SHP77 (cell line): ENCODE measurements at regions not wholly inside any gene's neighbourhood (a gene's known extent, or its start where the extent isn't known, plus 50 kb on each side); places are given as distances from the start of the nearest gene placed in this dataset.
A peak's percentile ranks its signal among the peaks of the same experiment; 100 is the strongest.

Source experiments
- DNase-seq, 2 experiments: peaks; one replicate each; lab custom pipeline; 2025; lab: John Stamatoyannopoulos, UW

DNA sequence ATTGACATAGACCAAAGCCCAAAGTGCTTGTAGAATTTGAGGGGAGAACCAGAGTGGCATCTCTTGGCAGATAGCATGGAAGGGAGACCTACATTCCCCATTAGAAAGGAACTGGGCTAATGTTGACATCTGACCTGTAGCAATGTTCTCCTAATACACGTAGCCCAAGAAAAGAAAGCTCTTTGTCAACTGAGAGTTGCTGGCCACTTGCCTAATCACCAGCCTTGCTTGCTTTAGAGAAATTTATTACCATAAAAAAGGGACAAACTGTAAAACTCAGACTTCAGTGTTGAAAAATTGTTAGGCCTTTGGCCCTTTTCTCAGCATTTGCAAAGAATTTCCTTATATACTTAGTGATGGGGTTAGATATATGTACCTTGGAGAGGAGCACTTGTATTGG lies 777.5 kb downstream of the MAFB start:
- DNase-seq: no peak

DNA sequence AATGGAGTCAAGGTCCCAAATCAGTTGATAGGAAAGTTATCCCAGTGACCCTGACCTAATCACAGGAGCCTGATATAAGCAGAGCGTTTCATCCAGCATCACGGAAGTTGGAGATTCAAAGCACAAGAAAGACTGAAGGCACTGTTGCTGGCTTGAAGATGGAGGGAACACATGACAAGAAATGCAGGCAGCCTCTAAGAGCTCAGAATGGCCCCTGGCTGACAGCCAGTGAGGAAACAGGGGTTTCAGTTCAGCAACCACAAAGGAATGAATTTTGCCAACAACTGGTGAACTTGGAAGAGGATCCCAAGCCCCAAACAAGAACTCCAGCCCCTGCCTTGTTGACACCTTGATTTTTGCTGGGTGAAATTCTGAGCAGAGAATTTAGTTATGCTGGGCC lies 778.5 kb downstream of the MAFB start:
- no peak for DNase-seq

DNA sequence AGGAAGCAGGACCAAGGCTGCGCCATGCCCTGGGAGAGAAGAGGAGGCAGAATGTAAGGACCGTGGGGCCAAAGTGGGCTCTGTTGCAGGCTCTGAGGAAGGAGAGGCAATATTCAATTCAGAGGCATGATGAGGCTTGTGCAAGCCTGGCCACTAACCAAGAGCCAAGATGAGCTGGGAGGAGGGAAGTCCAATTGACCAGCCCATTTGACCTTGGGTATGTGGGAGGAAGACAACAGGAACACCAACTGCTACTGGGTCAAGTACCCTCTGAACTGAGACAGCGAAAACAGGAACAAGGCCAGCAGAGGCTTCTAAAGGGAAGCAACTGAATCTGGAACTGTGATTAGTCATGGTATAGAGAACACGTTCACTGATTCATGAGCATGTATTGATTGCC lies 779.6 kb downstream of the MAFB start:
- no peak for DNase-seq

DNA sequence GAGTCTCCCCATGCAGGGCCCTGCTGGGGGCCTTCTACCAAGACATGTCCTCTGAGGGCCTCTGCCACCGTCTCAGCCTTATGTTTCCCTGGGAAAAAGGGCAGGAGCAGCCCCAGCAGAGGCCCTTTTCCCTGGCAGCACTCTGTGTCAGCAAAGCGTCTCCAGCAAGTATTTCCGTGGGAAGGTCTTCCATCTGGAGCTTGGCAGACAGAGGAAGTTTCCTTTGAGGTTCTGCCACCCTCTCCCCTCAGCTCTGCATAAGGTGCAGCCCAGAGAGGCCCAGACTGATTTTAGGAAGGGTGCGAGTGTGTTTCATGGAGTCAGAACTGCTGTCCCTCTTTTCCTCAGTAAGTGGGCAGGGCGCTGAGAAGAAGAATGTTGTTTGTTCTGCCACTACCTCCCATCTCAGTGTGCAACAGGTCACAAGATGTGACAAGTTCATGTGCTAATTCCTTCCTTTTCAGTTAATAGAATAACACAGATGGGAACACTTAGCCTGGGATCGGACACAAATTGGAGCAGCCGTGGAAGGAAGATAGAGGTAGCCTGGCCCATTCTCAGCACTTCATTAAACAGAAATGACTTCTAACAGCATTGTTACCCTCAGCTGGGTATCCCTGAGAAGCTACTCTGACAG lies 784.4 kb downstream of the MAFB start:
- DNase-seq: no peak

DNA sequence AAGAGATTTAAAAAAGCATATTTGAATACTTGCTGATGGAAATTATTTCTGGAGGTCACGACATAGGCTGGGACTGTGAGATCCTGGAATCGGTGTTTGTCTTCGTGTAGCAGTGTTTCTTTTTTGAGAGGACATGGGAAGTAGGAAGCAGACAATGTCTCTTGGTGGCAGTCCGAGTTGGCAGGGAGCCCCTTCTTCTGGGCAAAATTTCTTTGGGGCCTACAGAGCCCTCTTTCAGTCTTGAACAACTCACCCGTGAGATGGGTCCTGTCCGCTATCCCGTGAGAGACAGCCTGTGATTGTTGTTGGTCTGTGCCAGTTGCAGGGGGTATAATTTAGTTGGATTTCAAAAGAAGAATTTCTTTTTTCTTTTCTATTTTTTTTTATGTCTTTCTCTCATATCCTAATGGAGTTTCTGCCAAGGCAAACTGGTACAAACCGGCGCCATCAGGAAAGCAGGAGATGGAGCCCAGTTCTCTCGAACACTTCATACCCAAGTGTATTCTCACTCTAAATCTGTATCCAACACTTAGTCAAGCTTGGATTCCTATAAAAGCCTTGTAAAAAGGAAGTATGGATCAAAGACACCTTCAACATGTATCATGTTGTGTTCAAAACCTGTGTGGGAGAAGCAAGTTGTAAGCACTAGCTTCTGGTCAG lies 785.1 kb downstream of the MAFB start:
- no peak for DNase-seq

DNA sequence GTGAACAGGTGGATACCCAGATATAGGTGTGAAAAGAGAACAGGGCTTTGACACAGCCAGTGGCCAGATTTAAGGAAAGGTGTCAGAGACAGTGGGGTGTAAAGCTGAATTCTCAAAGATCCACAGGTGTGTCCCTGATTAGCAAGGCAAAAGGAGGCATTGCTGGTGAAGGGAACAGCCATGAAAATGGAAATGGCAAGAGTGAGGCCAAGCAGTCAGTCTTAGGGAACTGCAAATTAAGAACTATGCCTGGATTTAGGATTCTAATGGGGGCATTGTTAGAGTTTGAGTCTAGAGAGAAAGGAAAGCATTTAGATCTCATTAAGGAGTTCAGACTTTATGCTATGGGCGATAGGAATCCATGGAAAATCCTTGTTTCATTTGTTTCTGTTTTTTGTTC lies 789.2 kb downstream of the MAFB start:
- DNase-seq: no peak

DNA sequence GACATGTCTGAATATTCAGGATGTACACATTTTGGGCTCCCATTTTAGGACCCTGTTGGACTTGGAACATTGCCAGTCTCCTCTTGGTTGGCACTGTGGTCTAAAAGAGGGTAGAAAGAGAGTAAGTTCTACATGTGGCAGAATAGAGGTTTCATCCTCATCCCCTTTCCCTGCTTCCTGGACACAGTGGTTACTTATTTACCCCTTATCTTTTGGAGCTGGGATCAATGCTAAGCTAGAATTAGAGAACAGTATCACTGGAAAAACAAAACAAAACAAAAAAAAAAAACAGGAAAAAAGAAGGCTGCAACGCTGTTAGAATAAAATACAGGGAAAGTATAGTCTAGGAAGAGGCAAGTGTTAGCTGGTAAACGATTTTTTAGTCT lies 790.6 kb downstream of the MAFB start:
- DNase-seq: no peak

DNA sequence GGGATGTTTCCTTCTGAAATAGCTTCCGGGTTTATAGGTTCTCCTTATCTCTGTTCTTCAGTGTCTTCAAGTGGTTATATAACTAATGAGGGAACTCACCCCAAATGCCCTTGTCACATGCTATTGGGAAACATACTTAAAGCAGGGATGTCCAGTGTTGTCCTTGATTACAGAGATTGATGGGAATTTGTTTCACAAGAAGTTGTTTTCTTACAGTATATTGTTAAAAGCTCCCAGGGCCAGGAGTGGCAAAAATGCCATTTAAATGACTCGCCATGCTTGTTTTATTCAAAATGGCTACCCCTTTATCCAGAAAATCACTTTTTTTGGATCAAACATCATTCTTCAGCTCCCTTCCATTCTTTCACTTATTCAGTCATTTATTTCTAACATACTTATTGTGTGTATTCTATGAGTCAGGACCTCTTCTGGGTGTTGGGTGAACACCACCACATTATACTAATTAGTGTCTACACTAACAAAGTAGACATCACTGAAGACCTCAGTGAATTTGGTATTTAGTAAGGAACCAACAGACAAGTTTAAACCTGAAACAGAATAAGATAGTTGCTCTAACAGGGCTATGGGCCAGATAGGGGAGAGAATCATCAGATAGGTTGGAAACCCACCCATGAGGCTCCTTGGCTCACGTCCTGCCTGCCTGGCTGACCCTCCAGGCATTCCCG lies 791.1 kb downstream of the MAFB start:
- no peak for DNase-seq

DNA sequence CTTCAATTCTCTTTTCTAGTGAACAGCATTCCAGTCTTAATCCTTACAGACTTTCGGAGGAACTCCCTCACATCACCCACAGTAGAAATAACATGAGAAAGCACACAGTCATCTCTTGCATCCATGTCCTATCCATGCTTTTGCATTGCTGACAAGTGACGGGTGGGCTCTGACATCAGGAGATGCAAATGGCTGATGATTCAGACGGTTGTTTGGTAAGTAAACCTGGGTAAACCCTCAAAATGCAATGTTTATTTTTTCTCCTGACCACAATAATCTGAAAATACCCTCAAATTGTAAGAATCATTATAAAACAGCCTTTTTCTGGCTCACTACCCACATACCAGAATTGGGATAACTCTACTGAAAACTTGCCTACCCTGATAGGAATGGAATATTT lies 792.0 kb downstream of the MAFB start:
- DNase-seq: no peak

DNA sequence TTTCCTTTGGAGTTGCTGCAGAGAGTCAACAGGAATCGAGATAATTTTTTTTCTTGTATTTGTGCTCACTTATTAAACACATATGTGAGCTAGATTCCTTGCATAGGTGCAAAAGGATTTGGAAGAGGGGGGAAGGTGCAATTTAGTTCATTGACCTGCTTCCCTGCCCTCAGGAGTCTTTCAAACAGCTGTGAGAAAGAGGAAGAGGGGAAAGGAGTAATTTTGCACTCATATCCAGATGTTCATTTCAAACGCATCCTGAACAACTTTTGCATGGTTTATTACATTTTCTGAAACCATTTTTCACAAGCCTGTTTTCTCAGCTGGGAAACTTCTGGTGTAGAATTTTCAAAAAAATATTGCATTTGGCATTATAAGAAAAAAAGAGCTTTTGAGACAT lies 795.0 kb downstream of the MAFB start:
- DNase-seq: no peak

DNA sequence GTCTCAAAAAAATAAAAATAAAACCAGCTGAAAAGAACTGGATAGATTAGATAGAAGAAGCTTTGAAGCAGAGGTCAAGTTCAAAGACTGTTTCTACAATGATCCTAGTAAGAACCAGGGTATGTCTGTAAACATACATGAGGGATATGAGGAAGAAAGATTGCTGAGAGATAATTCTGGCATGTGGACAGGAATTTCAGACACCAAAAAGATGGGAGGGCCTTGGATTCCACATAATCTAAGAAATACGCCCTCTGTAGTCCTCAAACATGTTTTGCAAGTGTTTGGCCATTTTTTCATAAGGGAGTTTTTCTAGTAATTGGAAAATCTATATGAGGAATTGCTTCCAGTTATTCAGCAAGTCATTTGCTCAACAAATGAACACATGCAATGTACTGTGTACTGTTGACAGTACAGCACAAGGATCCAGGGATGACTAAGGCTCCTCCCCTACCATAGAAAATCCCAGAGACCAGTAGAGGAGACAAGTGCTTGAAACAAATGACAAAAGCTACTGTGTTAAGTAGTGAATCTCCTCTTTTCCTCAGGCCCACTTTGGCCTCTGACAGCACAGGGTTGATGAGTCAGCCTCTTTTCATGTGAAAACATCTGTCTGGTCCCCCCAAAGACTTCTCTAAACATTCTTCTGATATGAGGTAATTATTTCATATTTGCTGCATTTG lies 795.9 kb downstream of the MAFB start:
- no peak for DNase-seq

DNA sequence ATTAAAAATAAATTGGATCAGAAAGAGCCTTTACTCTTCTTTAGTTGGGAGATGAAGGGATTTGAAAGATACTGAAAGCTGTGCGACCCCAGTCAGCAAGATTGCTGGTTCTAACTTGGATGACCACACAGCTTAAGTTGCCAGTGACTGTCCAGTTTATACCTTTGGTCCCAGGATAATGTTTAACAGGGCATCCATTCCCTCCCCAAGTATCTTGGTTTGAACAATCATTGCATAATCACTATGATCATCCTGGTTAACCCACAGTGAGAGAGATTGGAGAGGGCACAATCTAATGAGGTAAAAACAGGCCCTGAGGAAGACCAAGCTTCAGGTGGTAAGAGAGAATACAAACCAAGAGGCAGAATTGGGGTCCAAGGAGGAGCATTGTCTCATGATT lies 798.3 kb downstream of the MAFB start:
- DNase-seq: no peak

DNA sequence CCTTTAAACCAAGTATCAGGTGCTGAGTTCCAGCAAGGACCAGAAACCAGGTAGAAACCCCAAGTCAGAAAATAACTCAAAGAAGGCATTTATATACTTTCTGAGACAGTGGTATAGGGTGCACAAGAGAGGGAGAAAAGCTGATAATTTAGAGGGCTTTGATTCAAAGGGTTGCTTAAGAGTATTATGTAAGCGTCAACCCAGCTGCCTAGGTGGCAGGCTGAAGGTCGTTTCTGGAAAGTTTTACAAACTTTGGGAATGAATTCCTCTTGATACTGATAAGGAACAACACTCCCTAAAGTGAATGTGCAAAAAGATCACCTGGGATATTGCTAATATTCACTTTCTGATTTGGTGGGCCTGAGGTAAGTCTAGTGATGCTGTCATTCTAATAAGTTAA lies 800.7 kb downstream of the MAFB start:
- no peak for DNase-seq

DNA sequence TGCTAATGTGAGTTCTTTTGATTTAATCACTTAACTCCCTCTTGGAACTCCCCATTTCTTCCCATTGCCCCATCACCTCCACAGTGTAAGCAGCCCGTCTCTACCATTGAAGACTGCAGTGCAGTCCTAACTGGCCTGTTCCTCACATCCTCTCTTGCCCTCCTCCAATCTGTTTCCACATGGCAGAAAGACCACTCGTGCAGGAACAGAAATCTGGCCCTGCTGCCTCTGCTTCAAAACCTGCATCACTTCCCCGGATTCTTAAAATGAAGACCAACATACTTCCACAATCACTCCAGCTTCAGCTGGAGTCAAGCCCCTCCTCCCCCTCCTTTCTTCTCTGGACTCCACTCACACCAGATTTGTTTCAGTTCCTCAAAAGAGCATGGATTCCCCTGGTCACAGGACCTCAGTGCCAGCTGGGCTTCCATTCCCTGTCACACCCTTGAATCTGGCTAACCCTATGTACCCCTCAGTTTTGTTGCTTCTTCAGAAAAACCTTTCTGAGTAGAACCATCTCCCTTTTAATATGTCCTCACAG lies 802.3 kb downstream of the MAFB start:
- no peak for DNase-seq

DNA sequence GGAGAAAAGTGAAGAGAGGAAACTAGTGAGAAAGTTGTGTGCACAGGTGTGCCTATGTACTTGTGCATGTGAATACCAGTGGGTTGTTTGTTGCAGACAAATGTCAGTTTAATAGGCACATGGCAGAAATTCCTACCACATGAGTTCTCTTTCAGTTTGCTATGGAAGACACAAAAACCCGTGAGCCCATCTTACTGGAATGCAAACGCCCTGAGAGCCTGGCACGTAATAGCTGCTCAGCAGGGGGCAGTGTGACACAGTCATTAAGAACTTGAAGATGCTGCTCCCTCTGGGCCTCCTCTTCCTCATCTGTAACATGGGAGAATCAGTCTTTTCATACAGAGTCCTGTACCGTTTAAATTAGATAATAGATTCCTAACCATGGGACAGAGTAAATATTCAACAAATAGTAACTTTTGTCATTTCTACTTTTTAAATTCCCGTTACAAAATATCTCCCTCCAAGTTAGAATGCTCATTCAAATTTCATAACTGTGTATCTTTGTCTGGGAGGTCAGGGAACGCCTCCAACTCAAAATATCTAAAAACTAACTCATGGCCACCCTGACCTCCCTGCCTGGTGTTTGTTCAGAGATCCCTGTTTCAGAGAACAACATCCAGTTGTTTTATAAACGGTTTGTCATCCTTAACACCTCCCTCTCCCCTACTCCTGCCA lies 802.9 kb downstream of the MAFB start:
- DNase-seq: peak; percentile 24 to 44

DNA sequence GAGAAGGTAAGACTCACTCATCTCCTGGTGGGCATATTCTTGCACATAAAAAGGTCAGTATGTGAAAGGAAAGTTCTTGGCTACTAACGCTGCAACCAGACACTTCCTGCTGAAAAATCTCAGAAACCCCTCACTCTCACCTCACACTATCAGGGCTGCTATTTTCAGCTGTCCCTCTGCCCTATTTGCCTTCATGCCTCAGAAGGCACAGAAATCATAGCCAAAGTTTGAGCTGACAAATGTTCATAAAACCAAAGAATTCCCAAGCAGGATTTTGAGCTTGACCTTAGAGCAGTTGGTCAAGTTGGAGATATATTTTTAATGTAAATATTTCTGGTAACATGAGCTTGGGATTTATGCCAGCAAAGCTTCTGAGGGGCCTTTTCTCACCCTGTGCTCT lies 806.2 kb downstream of the MAFB start:
- DNase-seq: no peak

DNA sequence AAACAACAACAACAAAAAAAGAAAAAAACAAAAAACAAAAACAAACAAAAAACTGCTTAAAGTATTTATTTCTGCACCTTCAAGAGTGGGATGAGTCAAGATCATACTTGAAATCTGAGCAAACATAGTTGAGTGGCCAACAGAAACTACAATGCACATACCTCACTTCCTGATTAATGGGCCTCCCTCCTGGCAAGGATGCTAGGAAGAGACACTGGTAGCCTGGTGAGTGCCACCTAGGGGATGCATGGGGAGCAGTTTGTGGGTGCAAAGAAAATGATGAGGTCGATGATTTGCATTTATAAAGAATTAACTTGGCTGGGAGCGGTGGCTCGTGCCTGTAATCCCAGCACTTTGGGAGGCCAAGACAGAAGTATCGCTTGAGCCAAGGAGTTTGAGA lies 808.1 kb downstream of the MAFB start:
- DNase-seq: peak in 1 of 2 experiments; percentile 25

DNA sequence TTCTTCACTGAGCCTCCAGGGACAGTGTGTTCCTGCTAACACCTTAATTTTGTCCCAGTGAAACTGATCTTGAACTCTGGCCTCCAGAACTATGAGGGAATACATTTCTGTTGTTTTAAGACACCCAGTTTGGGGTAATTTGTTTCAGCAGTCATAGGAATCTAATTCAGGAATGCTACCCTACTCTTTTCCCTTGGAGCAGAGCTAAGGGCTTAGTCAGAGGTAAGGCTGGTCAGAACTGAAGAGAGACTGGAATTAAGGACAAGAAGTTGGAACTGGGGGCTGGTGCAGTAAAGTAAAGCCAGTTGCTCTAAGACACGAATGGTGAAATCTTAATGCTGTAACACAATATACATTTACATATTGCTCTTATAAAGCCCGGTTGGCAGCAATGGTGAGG lies 809.7 kb downstream of the MAFB start:
- no peak for DNase-seq

DNA sequence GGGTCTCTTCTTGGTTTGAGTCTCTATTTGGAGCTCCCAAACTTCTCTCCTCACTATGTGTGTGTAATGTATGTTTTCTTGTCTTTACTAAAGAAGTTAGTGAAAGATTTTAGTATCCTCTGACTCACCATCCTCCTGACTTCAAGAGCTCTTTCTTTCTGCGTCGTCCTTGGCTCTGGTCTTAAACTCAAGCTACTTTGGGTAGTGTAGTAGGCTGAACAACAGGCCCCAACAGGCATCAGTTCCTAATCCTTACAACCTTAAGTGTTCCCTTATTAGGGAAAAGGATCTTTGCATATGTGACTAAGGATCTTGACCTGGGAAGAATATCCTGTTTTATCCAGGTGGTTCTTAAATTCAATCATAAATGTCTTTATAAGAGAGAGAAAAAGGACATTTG lies 810.2 kb downstream of the MAFB start:
- DNase-seq: no peak

DNA sequence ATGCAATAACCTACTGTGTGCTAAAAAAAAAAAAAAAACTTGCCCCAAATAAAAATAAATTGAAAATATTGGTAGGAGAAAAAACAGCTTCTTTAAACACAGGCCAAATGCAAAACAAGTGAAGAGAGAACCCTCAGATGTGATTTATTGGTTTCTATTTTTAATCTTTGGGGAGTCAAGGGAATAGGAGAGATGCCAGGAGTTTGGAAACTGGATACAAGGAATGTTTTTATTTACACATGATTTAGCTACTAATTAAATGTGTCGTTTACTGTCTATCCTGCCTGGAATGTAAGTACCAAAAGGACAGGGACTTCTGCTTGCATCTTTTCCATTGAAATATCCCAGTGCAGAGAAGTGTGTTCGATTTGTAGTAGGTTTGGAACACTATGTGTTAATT lies 810.7 kb downstream of the MAFB start:
- no peak for DNase-seq

DNA sequence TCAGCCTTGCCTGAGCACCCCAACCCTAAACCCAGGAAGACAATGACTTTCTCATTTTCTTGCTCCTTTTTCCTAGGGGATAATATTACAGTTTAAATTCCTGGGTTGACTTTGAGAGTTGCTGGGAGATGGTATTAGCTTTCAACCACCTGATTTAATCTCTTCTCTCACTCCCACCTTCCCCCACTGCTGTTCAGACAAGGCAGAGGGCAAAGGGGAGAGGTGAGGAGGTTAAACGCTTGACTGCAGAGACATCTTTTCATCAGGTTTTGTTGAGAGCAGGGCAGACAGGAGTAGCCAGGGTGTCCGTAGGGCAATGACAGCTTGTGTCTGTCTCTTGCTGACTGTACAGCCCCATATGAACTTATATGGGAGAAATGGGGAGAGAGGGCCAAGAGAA lies 811.2 kb downstream of the MAFB start:
- DNase-seq: no peak

DNA sequence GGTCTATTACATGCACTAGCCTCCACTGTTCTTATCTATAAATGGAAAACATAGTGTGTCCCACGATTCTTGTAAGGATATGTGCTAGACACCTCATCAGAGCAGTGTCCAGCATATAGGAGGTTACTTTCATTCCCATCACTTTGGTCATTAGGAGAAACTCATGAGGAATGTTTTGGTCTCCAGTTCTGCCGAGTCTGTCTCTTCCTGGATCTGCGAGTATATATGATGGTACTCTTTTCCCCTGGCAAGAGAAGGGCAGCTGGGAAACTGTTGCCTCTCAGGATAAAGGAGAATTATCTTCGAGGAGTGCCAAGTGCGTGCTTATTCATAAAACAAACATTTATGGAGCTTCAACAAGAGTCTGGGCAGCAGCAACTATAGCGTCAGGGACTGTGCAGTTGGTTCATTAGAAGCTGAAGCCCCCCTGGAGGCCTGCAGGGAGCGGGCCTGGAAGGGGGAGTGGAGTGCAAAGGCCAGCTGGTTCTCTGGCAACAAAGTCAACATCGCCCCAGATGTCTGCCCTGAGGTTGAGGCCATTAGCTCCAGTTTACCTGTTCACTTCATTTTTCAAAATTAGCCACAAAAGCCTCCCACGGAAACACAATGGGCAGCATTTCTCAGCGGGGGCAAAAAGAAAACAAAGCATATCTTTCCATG lies 811.9 kb downstream of the MAFB start:
- peak in 1 of 2 experiments; percentile 43 for DNase-seq
